ENCODE measurements at regions not wholly inside any gene's neighbourhood (a gene's known extent, or its start where the extent isn't known, plus 50 kb on each side); places are given as distances from the start of the nearest gene placed in this dataset.

DNA sequence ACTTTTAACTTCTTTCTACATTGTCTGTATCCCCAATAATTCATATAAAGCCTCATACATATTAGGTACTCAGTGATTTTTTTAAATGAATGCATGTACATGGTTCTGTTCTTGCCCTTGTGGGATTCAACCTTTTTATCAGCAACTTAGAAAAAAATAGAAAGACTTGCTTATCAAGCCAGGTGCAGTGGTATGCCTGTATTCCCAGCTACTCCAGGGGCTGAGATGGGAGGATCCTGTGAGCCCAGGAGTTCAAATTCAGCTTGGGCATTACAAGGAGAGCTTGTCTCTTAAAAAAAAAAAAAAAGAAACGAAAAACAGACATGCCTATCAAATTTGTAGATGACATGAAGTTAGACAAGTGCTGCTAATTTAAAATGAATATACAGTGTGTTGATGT, 54.2 kb upstream of the MYCBP2 start:
- TF ChIP-seq, protein P1, sequence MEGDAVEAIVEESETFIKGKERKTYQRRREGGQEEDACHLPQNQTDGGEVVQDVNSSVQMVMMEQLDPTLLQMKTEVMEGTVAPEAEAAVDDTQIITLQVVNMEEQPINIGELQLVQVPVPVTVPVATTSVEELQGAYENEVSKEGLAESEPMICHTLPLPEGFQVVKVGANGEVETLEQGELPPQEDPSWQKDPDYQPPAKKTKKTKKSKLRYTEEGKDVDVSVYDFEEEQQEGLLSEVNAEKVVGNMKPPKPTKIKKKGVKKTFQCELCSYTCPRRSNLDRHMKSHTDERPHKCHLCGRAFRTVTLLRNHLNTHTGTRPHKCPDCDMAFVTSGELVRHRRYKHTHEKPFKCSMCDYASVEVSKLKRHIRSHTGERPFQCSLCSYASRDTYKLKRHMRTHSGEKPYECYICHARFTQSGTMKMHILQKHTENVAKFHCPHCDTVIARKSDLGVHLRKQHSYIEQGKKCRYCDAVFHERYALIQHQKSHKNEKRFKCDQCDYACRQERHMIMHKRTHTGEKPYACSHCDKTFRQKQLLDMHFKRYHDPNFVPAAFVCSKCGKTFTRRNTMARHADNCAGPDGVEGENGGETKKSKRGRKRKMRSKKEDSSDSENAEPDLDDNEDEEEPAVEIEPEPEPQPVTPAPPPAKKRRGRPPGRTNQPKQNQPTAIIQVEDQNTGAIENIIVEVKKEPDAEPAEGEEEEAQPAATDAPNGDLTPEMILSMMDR (IDR thresholded peaks at IDR 0.05; ENCODE audit: low read depth, low read length) = no peak
- TF ChIP-seq EZH2phosphoT487 (IDR thresholded peaks at IDR 0.05; ENCODE audit: low read depth) = no peak
